Gastrocnemius medialis (tissue), 4 donors: ENCODE measurements at regions not wholly inside any gene's neighbourhood (a gene's known extent, or its start where the extent isn't known, plus 50 kb on each side); places are given as distances from the start of the nearest gene placed in this dataset.

Experiments
- ATAC-seq, 2 donors: fragments of 150-250 bp; one replicate each; pipeline ENCODE4 v1.9.1; 2016
- DNase-seq, 2 donors: peaks; one replicate each; pipeline ENCODE4 v3.0.0-alpha.2; 2019
- H3K27ac ChIP-seq, 4 donors: fragments of 200-600 bp; sonication (generic); 1 replicate in 1 of 4; 2 replicates in 3 of 4; pipeline ENCODE4 v1.5.1; 2016 to 2018; ENCODE audit warnings: mild to moderate bottlenecking in 2 of 4, moderate library complexity in 1 of 4
- H3K27me3 ChIP-seq, 3 donors: fragments of 200-600 bp; sonication (generic) in 2 of 3; 1 replicate in 1 of 3; 2 replicates in 2 of 3; pipeline versions ENCODE4 v1.5.1 to v1.6.0; 2016 to 2019; ENCODE audit warnings: mild to moderate bottlenecking in 1 of 3, moderate library complexity in 1 of 3
- H3K36me3 ChIP-seq, 2 donors: fragments of 200-600 bp; sonication (generic) in 1 of 2; one replicate each; pipeline ENCODE4 v1.5.1; 2017 to 2018
- H3K4me1 ChIP-seq, 2 donors: fragments of 200-600 bp; sonication (generic) in 1 of 2; one replicate each; pipeline ENCODE4 v1.5.1; 2016 to 2017; ENCODE audit warnings: mild to moderate bottlenecking in 2 of 2
- H3K4me3 ChIP-seq, 4 donors: fragments of 200-600 bp; sonication (generic) in 3 of 4; 1 replicate in 1 of 4; 2 replicates in 3 of 4; pipeline ENCODE4 v1.5.1; 2016 to 2019; ENCODE audit warnings: mild to moderate bottlenecking in 2 of 4
- H3K9me3 ChIP-seq, 3 donors: fragments of 200-600 bp; sonication (generic) in 2 of 3; 1 replicate in 1 of 3; 2 replicates in 2 of 3; pipeline ENCODE4 v1.5.1; 2016 to 2019
- POLR2A ChIP-seq, 2 donors: fragments of 450-650 bp; IDR thresholded peaks; one replicate each; pipeline ENCODE4 v1.6.1; 2017; ENCODE audit warnings: antibody characterized with exemption in 2 of 2, mild to moderate bottlenecking in 2 of 2, moderate library complexity in 2 of 2
- in situ Hi-C, 4 donors: fragments of 200-750 bp; cut with MboI; loops; one replicate each; pipeline versions ENCODE4 v1.15.0 to v1.8.0; 2017; ENCODE audit warnings: low sequenced_read_pairs in 4 of 4
- intact Hi-C: fragments of 100-400 bp; cut with DNase I; formaldehyde crosslinking; loops from one replicate; pipeline ENCODE4 v1.15.1; 2023; ENCODE audit warnings: low total_unique reads
- TF ChIP-seq, protein P1 (sequence below), 5 experiments: fragments of 450-650 bp in 3 of 5; fragments of 200-600 bp in 2 of 5; sonication (generic) in 2 of 5; IDR thresholded peaks in 4 of 5; conservative IDR thresholded peaks in 1 of 5; 1 replicate in 4 of 5; 2 replicates in 1 of 5; pipeline ENCODE4 v1.5.1; 2016 to 2019; ENCODE audit warnings: antibody characterized with exemption in 5 of 5, mild to moderate bottlenecking in 3 of 5, moderate library complexity in 3 of 5

DNA sequence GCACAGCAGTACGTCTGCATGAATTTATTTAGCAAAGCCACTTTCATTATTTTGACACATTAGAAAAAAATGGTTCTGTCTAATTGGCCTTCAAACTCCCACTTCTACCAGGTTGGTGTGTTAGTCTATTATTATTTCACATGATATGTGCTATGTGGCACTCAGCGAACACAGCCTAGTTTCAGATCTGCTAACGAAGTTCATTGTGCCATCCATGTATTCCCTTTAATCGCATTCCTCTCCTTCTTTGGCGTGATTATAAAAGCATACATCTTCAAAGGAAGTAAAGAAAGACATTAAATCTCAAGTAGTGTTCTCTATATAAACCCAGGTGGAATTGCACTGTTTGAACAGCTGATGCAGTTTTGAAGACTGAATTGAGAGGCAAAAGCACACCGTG, 96.4 kb upstream of the CACNA2D1 start:
- TF ChIP-seq, protein P1, sequence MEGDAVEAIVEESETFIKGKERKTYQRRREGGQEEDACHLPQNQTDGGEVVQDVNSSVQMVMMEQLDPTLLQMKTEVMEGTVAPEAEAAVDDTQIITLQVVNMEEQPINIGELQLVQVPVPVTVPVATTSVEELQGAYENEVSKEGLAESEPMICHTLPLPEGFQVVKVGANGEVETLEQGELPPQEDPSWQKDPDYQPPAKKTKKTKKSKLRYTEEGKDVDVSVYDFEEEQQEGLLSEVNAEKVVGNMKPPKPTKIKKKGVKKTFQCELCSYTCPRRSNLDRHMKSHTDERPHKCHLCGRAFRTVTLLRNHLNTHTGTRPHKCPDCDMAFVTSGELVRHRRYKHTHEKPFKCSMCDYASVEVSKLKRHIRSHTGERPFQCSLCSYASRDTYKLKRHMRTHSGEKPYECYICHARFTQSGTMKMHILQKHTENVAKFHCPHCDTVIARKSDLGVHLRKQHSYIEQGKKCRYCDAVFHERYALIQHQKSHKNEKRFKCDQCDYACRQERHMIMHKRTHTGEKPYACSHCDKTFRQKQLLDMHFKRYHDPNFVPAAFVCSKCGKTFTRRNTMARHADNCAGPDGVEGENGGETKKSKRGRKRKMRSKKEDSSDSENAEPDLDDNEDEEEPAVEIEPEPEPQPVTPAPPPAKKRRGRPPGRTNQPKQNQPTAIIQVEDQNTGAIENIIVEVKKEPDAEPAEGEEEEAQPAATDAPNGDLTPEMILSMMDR (IDR thresholded peaks at IDR 0.05 in 4 of 5, conservative IDR thresholded peaks at IDR 0.05 in 1 of 5), result no peak
- no peak for TF ChIP-seq POLR2A (IDR thresholded peaks at IDR 0.05)
- Histone ChIP-seq H3K36me3 (no peaks in the 10 kb centered on the region), H3K9me3 (no peaks in the 10 kb centered on the region), H3K27ac (no peak overlapping the region), H3K4me1 (no peaks in the 10 kb centered on the region), H3K4me3 (no peak overlapping the region), H3K27me3 (no peaks in the 10 kb centered on the region)
- intact Hi-C loops, result no loop called here
- in situ Hi-C loops, result no loop called here
- ATAC-seq (no peak), DNase-seq (no peak)

DNA sequence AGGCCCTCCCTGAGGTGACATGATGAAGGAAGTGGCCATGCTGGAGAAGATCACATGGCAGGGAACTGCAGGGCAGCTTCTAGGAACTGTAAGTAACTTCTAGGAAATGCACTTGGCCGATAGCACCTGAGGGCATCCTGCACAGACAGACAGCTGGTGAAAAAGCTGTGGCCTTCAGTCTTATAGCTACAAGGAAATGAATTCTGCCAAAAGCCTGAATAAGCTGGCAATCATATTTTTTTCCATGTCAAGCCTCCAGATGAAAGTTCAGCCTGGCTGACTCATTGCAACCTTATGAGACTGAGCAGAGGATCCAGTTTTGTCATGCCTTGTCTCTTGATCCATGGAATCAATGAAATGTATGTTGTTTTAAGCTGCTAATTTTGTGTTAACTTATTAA, 91.1 kb upstream of the CACNA2D1 start:
- Histone ChIP-seq H3K4me3 (no peak overlapping the region), H3K9me3 (no peaks in the 10 kb centered on the region), H3K4me1 (no peaks in the 10 kb centered on the region), H3K27ac (no peak overlapping the region), H3K36me3 (no peaks in the 10 kb centered on the region), H3K27me3 (no peaks in the 10 kb centered on the region)
- ATAC-seq, result no peak
- no peak for DNase-seq
- in situ Hi-C loops, result no loop called here
- TF ChIP-seq, protein P1 (IDR thresholded peaks at IDR 0.05 in 4 of 5, conservative IDR thresholded peaks at IDR 0.05 in 1 of 5), result no peak
- TF ChIP-seq POLR2A (IDR thresholded peaks at IDR 0.05), result no peak
- intact Hi-C loops, result no loop called here

DNA sequence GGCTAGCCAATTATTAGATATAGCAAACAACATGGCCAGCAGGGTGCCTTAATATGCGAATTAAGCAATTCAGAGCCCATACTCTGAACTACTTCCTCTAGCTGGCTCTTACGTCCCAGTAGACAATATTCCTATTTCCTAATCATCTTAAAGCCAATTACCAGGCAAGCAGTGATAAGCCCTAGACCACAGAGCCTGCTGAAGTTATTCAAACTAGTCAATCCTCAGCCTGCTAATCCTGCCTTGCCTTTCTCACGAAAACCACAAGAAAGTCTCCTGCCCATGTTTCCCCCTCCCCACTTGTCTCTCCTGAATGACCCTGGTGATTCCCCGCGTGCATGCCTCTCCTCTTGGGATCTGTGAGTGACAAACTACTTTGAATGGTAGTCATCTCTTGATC, 86.8 kb upstream of the CACNA2D1 start:
- no peaks in the 10 kb centered on the region for H3K4me1 ChIP-seq
- in situ Hi-C loops, result no loop called here
- H3K27me3 ChIP-seq, result no peaks in the 10 kb centered on the region
- H3K36me3 ChIP-seq, result no peaks in the 10 kb centered on the region
- DNase-seq, result no peak
- ATAC-seq, result no peak
- no peak overlapping the region for H3K27ac ChIP-seq
- H3K4me3 ChIP-seq, result no peak overlapping the region
- TF ChIP-seq POLR2A (IDR thresholded peaks at IDR 0.05), result no peak
- TF ChIP-seq, protein P1 (IDR thresholded peaks at IDR 0.05 in 4 of 5, conservative IDR thresholded peaks at IDR 0.05 in 1 of 5), result no peak
- H3K9me3 ChIP-seq, result no peaks in the 10 kb centered on the region
- intact Hi-C loops, result no loop called here

DNA sequence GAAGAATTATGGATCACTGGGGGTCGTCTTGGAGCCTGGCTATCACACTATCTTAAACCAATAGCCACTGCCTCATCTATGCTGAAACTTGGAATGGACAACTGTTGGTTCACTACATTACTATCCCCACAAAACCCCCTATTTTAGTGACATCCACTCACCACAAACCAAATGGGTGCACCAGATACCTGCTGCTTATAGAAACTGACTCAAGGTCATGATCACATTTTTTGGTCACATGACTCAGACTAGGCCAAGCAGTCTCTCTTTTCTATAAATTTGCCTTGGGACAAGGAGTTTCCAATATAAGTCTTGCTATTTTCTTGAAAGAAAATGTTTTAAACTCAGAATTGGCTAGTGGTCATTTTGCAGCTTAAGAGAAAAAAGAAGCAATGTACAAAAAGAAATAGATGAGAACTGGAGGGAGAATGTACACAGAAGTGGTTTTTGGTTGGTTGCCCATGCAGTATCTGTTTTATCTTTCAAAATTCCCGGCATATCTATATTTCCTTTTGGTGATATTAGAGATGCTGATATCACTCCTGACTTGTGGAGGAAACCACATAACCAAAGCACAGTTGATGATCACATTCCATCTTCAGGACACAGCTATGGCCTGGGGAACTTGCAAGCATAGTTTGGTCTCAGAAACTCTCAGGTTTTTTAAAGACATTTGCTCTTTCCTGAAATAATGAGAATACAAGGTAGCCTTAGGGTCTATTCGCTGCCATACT, 85.2 kb upstream of the CACNA2D1 start:
- no peak overlapping the region for H3K4me3 ChIP-seq

More for the DNA sequence above, 85.2 kb upstream of the CACNA2D1 start:
- Histone ChIP-seq H3K27ac (no peak overlapping the region), H3K9me3 (no peaks in the 10 kb centered on the region), H3K27me3 (no peaks in the 10 kb centered on the region), H3K4me1 (no peaks in the 10 kb centered on the region), H3K36me3 (no peaks in the 10 kb centered on the region)
- TF ChIP-seq POLR2A (IDR thresholded peaks at IDR 0.05), result no peak
- TF ChIP-seq, protein P1 (IDR thresholded peaks at IDR 0.05 in 4 of 5, conservative IDR thresholded peaks at IDR 0.05 in 1 of 5), result no peak
- in situ Hi-C loops, result no loop called here
- DNase-seq (no peak), ATAC-seq (no peak)
- intact Hi-C loops, result no loop called here
